ENCODE measurements at regions not wholly inside any gene's neighbourhood (a gene's known extent, or its start where the extent isn't known, plus 50 kb on each side); places are given as distances from the start of the nearest gene placed in this dataset.

- Histone ChIP-seq H3K4me1 (replicated peaks) (no peaks in the 10 kb centered on the region), H3K27ac (no peak overlapping the region), H3K36me3 (no peaks in the 10 kb centered on the region), H3K9me3 (no peaks in the 10 kb centered on the region), H3K4me3 (no peak overlapping the region), H3K27me3 (replicated peaks; ENCODE audit: insufficient read depth) (no peaks in the 10 kb centered on the region)
- WGBS = 3% methylated on average over 4 of the region's 4 CpGs
- intact Hi-C loops (cut with DNase I) = loop anchor here (5.0 to 10.0 kb wide), 2 partner anchors 1032 to 1175 kb away; no protein-coding TSS in a partner anchor
- no peak for DNase-seq (ENCODE audit: low spot score)
- TF ChIP-seq POLR2AphosphoS5 (IDR thresholded peaks at IDR 0.05) (no peak), POLR2A (IDR thresholded peaks at IDR 0.05) (no peak)
- TF ChIP-seq, protein P1, sequence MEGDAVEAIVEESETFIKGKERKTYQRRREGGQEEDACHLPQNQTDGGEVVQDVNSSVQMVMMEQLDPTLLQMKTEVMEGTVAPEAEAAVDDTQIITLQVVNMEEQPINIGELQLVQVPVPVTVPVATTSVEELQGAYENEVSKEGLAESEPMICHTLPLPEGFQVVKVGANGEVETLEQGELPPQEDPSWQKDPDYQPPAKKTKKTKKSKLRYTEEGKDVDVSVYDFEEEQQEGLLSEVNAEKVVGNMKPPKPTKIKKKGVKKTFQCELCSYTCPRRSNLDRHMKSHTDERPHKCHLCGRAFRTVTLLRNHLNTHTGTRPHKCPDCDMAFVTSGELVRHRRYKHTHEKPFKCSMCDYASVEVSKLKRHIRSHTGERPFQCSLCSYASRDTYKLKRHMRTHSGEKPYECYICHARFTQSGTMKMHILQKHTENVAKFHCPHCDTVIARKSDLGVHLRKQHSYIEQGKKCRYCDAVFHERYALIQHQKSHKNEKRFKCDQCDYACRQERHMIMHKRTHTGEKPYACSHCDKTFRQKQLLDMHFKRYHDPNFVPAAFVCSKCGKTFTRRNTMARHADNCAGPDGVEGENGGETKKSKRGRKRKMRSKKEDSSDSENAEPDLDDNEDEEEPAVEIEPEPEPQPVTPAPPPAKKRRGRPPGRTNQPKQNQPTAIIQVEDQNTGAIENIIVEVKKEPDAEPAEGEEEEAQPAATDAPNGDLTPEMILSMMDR (IDR thresholded peaks at IDR 0.05) = peak; percentile 9 to 63 (median 62)
These were observed 63.8 kb upstream of the TAPT1 start for GRCh38 chr4:16289897-16290554.

- DNase-seq (ENCODE audit: low spot score) = no peak
- 81% methylated on average over 3 of the region's 3 CpGs for WGBS
- Histone ChIP-seq H3K36me3 (no peaks in the 10 kb centered on the region), H3K9me3 (no peaks in the 10 kb centered on the region), H3K27ac (no peak overlapping the region), H3K4me3 (no peak overlapping the region), H3K4me1 (replicated peaks) (no peaks in the 10 kb centered on the region), H3K27me3 (replicated peaks; ENCODE audit: insufficient read depth) (no peaks in the 10 kb centered on the region)
- no peak for TF ChIP-seq POLR2AphosphoS5 (IDR thresholded peaks at IDR 0.05)
- TF ChIP-seq, protein P1 (IDR thresholded peaks at IDR 0.05) = no peak
- intact Hi-C loops (cut with DNase I) = no loop called here
These were observed 57.8 kb upstream of the TAPT1 start for GRCh38 chr4:16284050-16284449.

DNA sequence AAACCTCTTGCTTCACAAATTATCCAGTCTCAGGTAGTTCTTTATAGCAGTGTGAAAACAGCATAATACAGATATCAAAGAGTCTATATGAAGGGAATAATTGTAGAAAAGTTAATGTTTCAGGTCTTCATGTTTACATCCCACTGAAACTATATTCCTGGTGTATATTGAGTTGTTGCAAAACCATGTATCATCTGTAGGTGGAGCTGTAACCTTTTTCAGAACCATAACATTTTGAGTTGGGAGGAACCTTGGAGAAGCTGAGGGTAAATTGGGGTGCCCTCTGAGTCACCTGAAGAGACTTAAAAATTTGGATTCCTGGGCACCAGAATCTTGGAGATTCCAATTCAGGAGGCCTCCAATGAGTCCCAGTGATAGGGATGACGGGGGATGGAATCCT, 51.9 kb upstream of the TAPT1 start:
- H3K27ac ChIP-seq = no peak overlapping the region
- H3K27me3 ChIP-seq (replicated peaks; ENCODE audit: insufficient read depth) = no peaks in the 10 kb centered on the region
- H3K4me3 ChIP-seq = no peak overlapping the region
- H3K9me3 ChIP-seq = no peaks in the 10 kb centered on the region
- H3K36me3 ChIP-seq = no peaks in the 10 kb centered on the region
- DNase-seq (ENCODE audit: low spot score) = no peak
- intact Hi-C loops (cut with DNase I) = no loop called here
- H3K4me1 ChIP-seq (replicated peaks) = no peaks in the 10 kb centered on the region
- TF ChIP-seq, protein P1 (IDR thresholded peaks at IDR 0.05) = no peak
- TF ChIP-seq POLR2AphosphoS5 (IDR thresholded peaks at IDR 0.05) (no peak), POLR2A (IDR thresholded peaks at IDR 0.05) (no peak)
- 88% methylated on average over 1 of the region's 1 CpG for WGBS
